Naive thymus-derived CD4-positive, alpha-beta T cell (primary cell): ENCODE measurements at regions not wholly inside any gene's neighbourhood (a gene's known extent, or its start where the extent isn't known, plus 50 kb on each side); places are given as distances from the start of the nearest gene placed in this dataset.
A peak's percentile ranks its signal among the peaks of the same experiment; 100 is the strongest.

ENCODE experiments used
- ATAC-seq: fragments of 150-1000 bp; cut with Tn5 transposase; 2 replicates; pipeline ENCODE4 v1.10.0; 2021; ENCODE audit warnings: mild to moderate bottlenecking, moderate library complexity
- CTCF ChIA-PET: fragments of 350-600 bp; sonication (Branson Sonifier 250); formaldehyde crosslinking; loops from one replicate; lab custom pipeline; 2021; ENCODE audit warnings: antibody characterized with exemption; lab: Charles Lee
- POLR2A ChIA-PET: fragments of 350-600 bp; sonication (Branson Sonifier 250); formaldehyde crosslinking; loops from one replicate; lab custom pipeline; 2021; ENCODE audit warnings: antibody characterized with exemption, inconsistent platforms; lab: Charles Lee
- DNase-seq, 9 donors: peaks; one replicate each; pipeline versions ENCODE4 v3.0.0 to v3.0.0-alpha.2; 2020 to 2022; ENCODE audit warnings: mixed read lengths in 1 of 9
- H3K27ac ChIP-seq: one replicate; pipeline ENCODE4 v1.7.0; 2013; ENCODE audit warnings: mild to moderate bottlenecking, low read depth, low read length, moderate library complexity
- H3K27me3 ChIP-seq, 2 donors: one replicate each; pipeline ENCODE4 v1.7.0; 2013; ENCODE audit warnings: low read length in 2 of 2, mild to moderate bottlenecking in 2 of 2, moderate library complexity in 2 of 2; ENCODE audit not compliant: control insufficient read depth in 2 of 2, insufficient read depth in 2 of 2
- H3K36me3 ChIP-seq, 3 experiments: 1 replicate in 2 of 3; 2 replicates in 1 of 3; pipeline ENCODE4 v1.7.0; 2013; ENCODE audit warnings: low read length in 3 of 3, mild to moderate bottlenecking in 3 of 3, moderate library complexity in 1 of 3; ENCODE audit not compliant: insufficient read depth in 3 of 3, control insufficient read depth in 2 of 3
- H3K4me1 ChIP-seq, 2 donors: one replicate each; pipeline ENCODE4 v1.7.0; 2013; ENCODE audit warnings: low read length in 2 of 2, mild to moderate bottlenecking in 2 of 2, moderate library complexity in 1 of 2; ENCODE audit not compliant: control insufficient read depth in 2 of 2, insufficient read depth in 2 of 2
- H3K4me3 ChIP-seq: 2 replicates; pipeline ENCODE4 v1.7.0; 2013; ENCODE audit warnings: mild to moderate bottlenecking, low read length
- H3K9me3 ChIP-seq, 3 experiments: 1 replicate in 2 of 3; 2 replicates in 1 of 3; pipeline ENCODE4 v1.7.0; 2013; ENCODE audit warnings: low read length in 3 of 3; ENCODE audit not compliant: control insufficient read depth in 2 of 3
- H3K27ac Mint-ChIP-seq, 9 donors: one replicate each; pipeline ENCODE4 v1.8.0; 2020 to 2022; ENCODE audit warnings: mixed read lengths in 9 of 9, mild to moderate bottlenecking in 8 of 9, moderate library complexity in 5 of 9, inconsistent platforms in 2 of 9
- H3K27me3 Mint-ChIP-seq, 5 donors: one replicate each; pipeline ENCODE4 v1.8.0; 2021 to 2022; ENCODE audit warnings: mixed read lengths in 5 of 5, mild to moderate bottlenecking in 1 of 5
- H3K36me3 Mint-ChIP-seq, 5 donors: one replicate each; pipeline ENCODE4 v1.8.0; 2020 to 2022; ENCODE audit warnings: mixed read lengths in 5 of 5, mild to moderate bottlenecking in 3 of 5, inconsistent platforms in 1 of 5
- H3K4me1 Mint-ChIP-seq, 7 donors: one replicate each; pipeline ENCODE4 v1.8.0; 2020 to 2022; ENCODE audit warnings: mixed read lengths in 7 of 7, mild to moderate bottlenecking in 3 of 7, inconsistent platforms in 1 of 7
- H3K4me3 Mint-ChIP-seq, 10 donors: one replicate each; pipeline ENCODE4 v1.8.0; 2020 to 2022; ENCODE audit warnings: mild to moderate bottlenecking in 10 of 10, mixed read lengths in 10 of 10, moderate library complexity in 6 of 10, inconsistent platforms in 2 of 10
- H3K9me3 Mint-ChIP-seq, 11 donors: one replicate each; pipeline ENCODE4 v1.8.0; 2020 to 2022; ENCODE audit warnings: mixed read lengths in 11 of 11, mild to moderate bottlenecking in 4 of 11, inconsistent platforms in 1 of 11, moderate library complexity in 1 of 11
- intact Hi-C, 2 donors: fragments of 100-400 bp; cut with micrococcal nuclease; formaldehyde crosslinking; loops; one replicate each; pipeline ENCODE4 v1.15.1; 2023

GRCh38 chr17:51456942-51457341 lies 196.6 kb downstream of the UTP18 start:
- Mint-ChIP-seq H3K4me1 (peaks cover 0 to 6% (median 0%) of the 10 kb centered on the region in 7 donors), H3K27me3 (peaks cover 0 to 5% (median 0%) of the 10 kb centered on the region in 5 donors), H3K4me3 (no peak overlapping the region), H3K27ac (no peak overlapping the region), H3K36me3 (no peaks in the 10 kb centered on the region), H3K9me3 (peaks cover 0 to 5% (median 0%) of the 10 kb centered on the region in 11 donors)
- Histone ChIP-seq H3K4me1 (no peaks in the 10 kb centered on the region), H3K27me3 (no peaks in the 10 kb centered on the region), H3K9me3 (no peaks in the 10 kb centered on the region), H3K36me3 (no peaks in the 10 kb centered on the region), H3K4me3 (no peak overlapping the region), H3K27ac (no peak overlapping the region)
- POLR2A ChIA-PET: no interaction called here
- DNase-seq: no peak
- CTCF ChIA-PET: no interaction called here
- intact Hi-C loops: no loop called here
- ATAC-seq: no peak

GRCh38 chr17:51461578-51462004 lies 201.2 kb downstream of the UTP18 start:
- ChIA-PET CTCF (interaction anchor here (0.6 to 2.6 kb wide), 7 partner anchors 19 to 215 kb away, joined by 3 to 14 read pairs (median 3); no protein-coding TSS in a partner anchor), POLR2A (interaction anchor here (0.6 kb wide), 1 partner anchor 135 kb away, joined by 3 read pairs; no protein-coding TSS in a partner anchor)
- Mint-ChIP-seq H3K27me3 (peaks cover 0 to 6% (median 0%) of the 10 kb centered on the region in 5 donors), H3K4me3 (no peak overlapping the region), H3K4me1 (peaks cover 0 to 6% (median 0%) of the 10 kb centered on the region in 7 donors), H3K27ac (no peak overlapping the region), H3K9me3 (peaks cover 0 to 2% (median 0%) of the 10 kb centered on the region in 11 donors), H3K36me3 (no peaks in the 10 kb centered on the region)
- Histone ChIP-seq H3K4me3 (no peak overlapping the region), H3K4me1 (no peaks in the 10 kb centered on the region), H3K36me3 (no peaks in the 10 kb centered on the region), H3K27ac (no peak overlapping the region), H3K9me3 (no peaks in the 10 kb centered on the region), H3K27me3 (no peaks in the 10 kb centered on the region)
- DNase-seq (peak in 8 of 9 donors; percentile 14 to 59 (median 41)), ATAC-seq (peak; percentile 75)
- intact Hi-C loops: loop anchor here (1.0 to 5.0 kb wide), 2 partner anchors 34 to 90 kb away; no protein-coding TSS in a partner anchor

- no peaks in the 10 kb centered on the region for H3K27me3 ChIP-seq
- peaks cover 0 to 3% (median 0%) of the 10 kb centered on the region in 7 donors for H3K4me1 Mint-ChIP-seq
- H3K27ac ChIP-seq: no peak overlapping the region
- no peak for DNase-seq
- no peak for ATAC-seq
- intact Hi-C loops: loop anchor here in 1 of 2 donors (5.0 kb wide), 1 partner anchor 36 kb away; no protein-coding TSS in a partner anchor
- ChIA-PET CTCF (interaction anchor here (0.8 kb wide), 1 partner anchor 27 kb away, joined by 3 read pairs; no protein-coding TSS in a partner anchor), POLR2A (no interaction called here)
- H3K27me3 Mint-ChIP-seq: peaks cover 0 to 8% (median 0%) of the 10 kb centered on the region in 5 donors
- no peaks in the 10 kb centered on the region for H3K9me3 ChIP-seq
- no peaks in the 10 kb centered on the region for H3K4me1 ChIP-seq
- H3K27ac Mint-ChIP-seq: no peak overlapping the region
- no peaks in the 10 kb centered on the region for H3K36me3 ChIP-seq
- H3K4me3 Mint-ChIP-seq: no peak overlapping the region
- H3K9me3 Mint-ChIP-seq: peaks cover 0 to 2% (median 0%) of the 10 kb centered on the region in 11 donors
- H3K4me3 ChIP-seq: no peak overlapping the region
- no peaks in the 10 kb centered on the region for H3K36me3 Mint-ChIP-seq
Measured at GRCh38 chr17:51463353-51463752, 203.0 kb downstream of the UTP18 start.

- ChIA-PET POLR2A (no interaction called here), CTCF (interaction anchor here (0.6 kb wide), 1 partner anchor 14 kb away, joined by 3 read pairs; no protein-coding TSS in a partner anchor)
- no peak for DNase-seq
- H3K36me3 ChIP-seq: no peaks in the 10 kb centered on the region
- H3K9me3 ChIP-seq: no peaks in the 10 kb centered on the region
- no peak overlapping the region for H3K27ac ChIP-seq
- intact Hi-C loops: no loop called here
- Mint-ChIP-seq H3K36me3 (no peaks in the 10 kb centered on the region), H3K4me1 (peaks cover 0 to 3% (median 0%) of the 10 kb centered on the region in 7 donors), H3K4me3 (no peak overlapping the region), H3K27ac (no peak overlapping the region), H3K27me3 (peaks cover 0 to 8% (median 0%) of the 10 kb centered on the region in 5 donors), H3K9me3 (peaks cover 0 to 2% (median 0%) of the 10 kb centered on the region in 11 donors)
- no peak overlapping the region for H3K4me3 ChIP-seq
- ATAC-seq: no peak
- no peaks in the 10 kb centered on the region for H3K4me1 ChIP-seq
- H3K27me3 ChIP-seq: no peaks in the 10 kb centered on the region
Measured at GRCh38 chr17:51467336-51467735, 207.0 kb downstream of the UTP18 start.

GRCh38 chr17:51472670-51473205 lies 212.4 kb downstream of the UTP18 start:
- Histone ChIP-seq H3K27me3 (no peaks in the 10 kb centered on the region), H3K9me3 (no peaks in the 10 kb centered on the region), H3K27ac (no peak overlapping the region), H3K4me1 (no peaks in the 10 kb centered on the region), H3K36me3 (no peaks in the 10 kb centered on the region), H3K4me3 (no peak overlapping the region)
- CTCF ChIA-PET: no interaction called here
- intact Hi-C loops: no loop called here
- peaks cover 0 to 1% (median 0%) of the 10 kb centered on the region in 11 donors for H3K9me3 Mint-ChIP-seq
- ATAC-seq (peak; percentile 38), DNase-seq (no peak)
- H3K36me3 Mint-ChIP-seq: no peaks in the 10 kb centered on the region
- peak overlapping the region in 2 of 9 donors; percentile 41 to 68 for H3K27ac Mint-ChIP-seq
- peaks cover 0 to 17% (median 0%) of the 10 kb centered on the region in 5 donors for H3K27me3 Mint-ChIP-seq
- H3K4me3 Mint-ChIP-seq: no peak overlapping the region
- POLR2A ChIA-PET: no interaction called here
- peaks cover 0 to 9% (median 6%) of the 10 kb centered on the region in 7 donors for H3K4me1 Mint-ChIP-seq

GRCh38 chr17:51474764-51475163 lies 214.4 kb downstream of the UTP18 start:
- H3K27ac ChIP-seq: no peak overlapping the region
- ATAC-seq (no peak), DNase-seq (no peak)
- no peaks in the 10 kb centered on the region for H3K9me3 ChIP-seq
- Mint-ChIP-seq H3K4me3 (no peak overlapping the region), H3K4me1 (peaks cover 0 to 9% (median 6%) of the 10 kb centered on the region in 7 donors), H3K36me3 (no peaks in the 10 kb centered on the region), H3K27me3 (peaks cover 0 to 22% (median 4%) of the 10 kb centered on the region in 5 donors), H3K27ac (no peak overlapping the region), H3K9me3 (peaks cover 0 to 3% (median 0%) of the 10 kb centered on the region in 11 donors)
- no peaks in the 10 kb centered on the region for H3K4me1 ChIP-seq
- no peaks in the 10 kb centered on the region for H3K27me3 ChIP-seq
- H3K4me3 ChIP-seq: no peak overlapping the region
- intact Hi-C loops: no loop called here
- POLR2A ChIA-PET: no interaction called here
- no peaks in the 10 kb centered on the region for H3K36me3 ChIP-seq
- CTCF ChIA-PET: no interaction called here
